Keratinocyte (primary cell): ENCODE measurements at regions not wholly inside any gene's neighbourhood (a gene's known extent, or its start where the extent isn't known, plus 50 kb on each side); places are given as distances from the start of the nearest gene placed in this dataset.

ENCODE experiments used
- DNase-seq: peaks from one replicate; pipeline ENCODE4 v3.0.0-alpha.2; 2011; ENCODE audit warnings: low read depth, missing footprints, low spot score
- FAIRE-seq: peaks from 2 replicates; lab custom pipeline; 2011; peaks lifted over from hg19 to GRCh38; lab: Jason Lieb, UNC
- H2AFZ ChIP-seq: 2 replicates; pipeline ENCODE4 v1.6.0; 2012; ENCODE audit warnings: low read length, control low read depth, inconsistent platforms; ENCODE audit not compliant: control insufficient read depth
- H3K27ac ChIP-seq: 2 replicates; pipeline ENCODE4 v1.5.1; 2011; ENCODE audit warnings: low read length; ENCODE audit not compliant: control insufficient read depth, insufficient read depth
- H3K27me3 ChIP-seq: 3 replicates; pipeline ENCODE4 v1.6.0; 2011; ENCODE audit warnings: low read length; ENCODE audit not compliant: control insufficient read depth, insufficient read depth; ENCODE audit errors: extremely low read depth
- H3K36me3 ChIP-seq, 2 experiments: 2 replicates in 1 of 2; 3 replicates in 1 of 2; pipeline ENCODE4 v1.5.1; 2011; ENCODE audit warnings: low read length in 2 of 2, mild to moderate bottlenecking in 1 of 2; ENCODE audit not compliant: control insufficient read depth in 2 of 2, insufficient read depth in 2 of 2; ENCODE audit errors: extremely low read depth in 1 of 2
- H3K4me1 ChIP-seq: 3 replicates; pipeline ENCODE4 v1.5.1; 2011; ENCODE audit warnings: low read length; ENCODE audit not compliant: control insufficient read depth, insufficient read depth; ENCODE audit errors: extremely low read depth
- H3K4me2 ChIP-seq: 3 replicates; pipeline ENCODE4 v1.6.0; 2011; ENCODE audit warnings: low read depth, low read length; ENCODE audit not compliant: control insufficient read depth, insufficient read depth; ENCODE audit errors: extremely low read depth
- H3K4me3 ChIP-seq, 3 experiments: fragments of 200-600 bp in 1 of 3; sonication (generic) in 1 of 3; 2 replicates in 2 of 3; 3 replicates in 1 of 3; pipeline ENCODE4 v1.5.1; 2011 to 2016; ENCODE audit warnings: low read length in 3 of 3, mild to moderate bottlenecking in 3 of 3, control low read depth in 2 of 3, inconsistent platforms in 1 of 3, low read depth in 1 of 3, mixed read lengths in 1 of 3, mixed run types in 1 of 3, moderate library complexity in 1 of 3; ENCODE audit not compliant: control insufficient read depth in 2 of 3, insufficient read depth in 2 of 3; ENCODE audit errors: extremely low read depth in 1 of 3
- H3K79me2 ChIP-seq: 2 replicates; pipeline ENCODE4 v1.6.0; 2012; ENCODE audit warnings: low read length; ENCODE audit not compliant: control insufficient read depth, insufficient read depth
- H3K9ac ChIP-seq: 3 replicates; pipeline ENCODE4 v1.6.0; 2011; ENCODE audit warnings: low read length; ENCODE audit not compliant: control insufficient read depth, insufficient read depth; ENCODE audit errors: extremely low read depth
- H3K9me1 ChIP-seq: 3 replicates; pipeline ENCODE4 v1.6.0; 2011; ENCODE audit warnings: low read length; ENCODE audit not compliant: control insufficient read depth, insufficient read depth; ENCODE audit errors: extremely low read depth
- H3K9me3 ChIP-seq: 2 replicates; pipeline ENCODE4 v1.5.1; 2012; ENCODE audit warnings: low read depth, low read length; ENCODE audit not compliant: control insufficient read depth
- H4K20me1 ChIP-seq: 3 replicates; pipeline ENCODE4 v1.6.0; 2011; ENCODE audit warnings: low read length; ENCODE audit not compliant: control insufficient read depth, insufficient read depth; ENCODE audit errors: extremely low read depth
- CTCF ChIP-seq, 3 experiments: IDR thresholded peaks in 1 of 3; conservative IDR thresholded peaks in 1 of 3; optimal IDR thresholded peaks in 1 of 3; 2 replicates in 2 of 3; 3 replicates in 1 of 3; pipeline versions ENCODE3 to v1.5.1; 2011; ENCODE audit warnings: low read length in 3 of 3, mild to moderate bottlenecking in 3 of 3, moderate library complexity in 2 of 3, control low read depth in 1 of 3, inconsistent platforms in 1 of 3; ENCODE audit not compliant: insufficient read depth in 2 of 3; ENCODE audit errors: extremely low read depth in 1 of 3
- EZH2 ChIP-seq: IDR thresholded peaks from one replicate; pipeline ENCODE4 v1.6.1; 2012; ENCODE audit warnings: inconsistent platforms, mild to moderate bottlenecking, low read length, moderate library complexity
- dilution Hi-C: fragments of 300-500 bp; cut with MboI; formaldehyde crosslinking; loops from one replicate; pipeline ENCODE4 v1.7.0; 2020; ENCODE audit warnings: low sequenced_read_pairs; ENCODE audit not compliant: extremely low pct_ligation_motif_present

- H3K4me2 ChIP-seq, result no peak overlapping the region
These were observed 1691.7 kb upstream of the PCDH20 start for GRCh38 chr13:63107179-63107943.

GRCh38 chr13:63094717-63095116, 1679.1 kb upstream of the PCDH20 start:
- no peak overlapping the region for H3K4me2 ChIP-seq
- no peaks in the 10 kb centered on the region for H3K4me1 ChIP-seq
- H3K9me1 ChIP-seq, result no peaks in the 10 kb centered on the region
- H3K9ac ChIP-seq, result no peak overlapping the region
- no peaks in the 10 kb centered on the region for H3K9me3 ChIP-seq
- FAIRE-seq (no peak), DNase-seq (no peak)
- TF ChIP-seq CTCF (optimal IDR thresholded peaks at IDR 0.05 in 1 of 3, IDR thresholded peaks at IDR 0.05 in 1 of 3, conservative IDR thresholded peaks at IDR 0.05 in 1 of 3; ENCODE audit: extremely low read depth in 1 of 3, insufficient read depth in 2 of 3, low read length in 3 of 3) (no peak), EZH2 (no peak)
- no peak overlapping the region for H2AFZ ChIP-seq
- no peaks in the 10 kb centered on the region for H3K27me3 ChIP-seq
- no peaks in the 10 kb centered on the region for H4K20me1 ChIP-seq
- no peak overlapping the region for H3K4me3 ChIP-seq
- H3K27ac ChIP-seq, result no peak overlapping the region
- no peaks in the 10 kb centered on the region for H3K79me2 ChIP-seq
- no peaks in the 10 kb centered on the region for H3K36me3 ChIP-seq
- dilution Hi-C loops, result no loop called here

More at GRCh38 chr13:63107179-63107943, 1691.7 kb upstream of the PCDH20 start:
- FAIRE-seq (no peak), DNase-seq (no peak)
- Histone ChIP-seq H3K36me3 (no peaks in the 10 kb centered on the region), H2AFZ (no peak overlapping the region), H3K79me2 (no peaks in the 10 kb centered on the region), H3K27me3 (no peaks in the 10 kb centered on the region), H3K9me3 (no peaks in the 10 kb centered on the region), H3K4me3 (no peak overlapping the region), H3K27ac (no peak overlapping the region), H3K9ac (no peak overlapping the region), H3K4me1 (no peaks in the 10 kb centered on the region), H4K20me1 (no peaks in the 10 kb centered on the region), H3K9me1 (no peaks in the 10 kb centered on the region)
- dilution Hi-C loops, result no loop called here
- no peak for TF ChIP-seq CTCF (optimal IDR thresholded peaks at IDR 0.05 in 1 of 3, IDR thresholded peaks at IDR 0.05 in 1 of 3, conservative IDR thresholded peaks at IDR 0.05 in 1 of 3; ENCODE audit: extremely low read depth in 1 of 3, insufficient read depth in 2 of 3, low read length in 3 of 3)
- no peak for TF ChIP-seq EZH2
